WTC11 (cell line): ENCODE measurements at regions not wholly inside any gene's neighbourhood (a gene's known extent, or its start where the extent isn't known, plus 50 kb on each side); places are given as distances from the start of the nearest gene placed in this dataset.

ENCODE experiments used
- ATAC-seq: fragments of 200-7000 bp; cut with Tn5 transposase; 2 replicates; pipeline ENCODE4 v1.10.0; 2021; ENCODE audit warnings: mild to moderate bottlenecking, moderate library complexity
- CTCF ChIA-PET: fragments of 300-600 bp; sonication (Branson Sonifier 250); formaldehyde crosslinking; loops from one replicate; lab custom pipeline; 2021; ENCODE audit warnings: antibody characterized with exemption; lab: Charles Lee
- POLR2A ChIA-PET: fragments of 350-600 bp; sonication (Branson Sonifier 250); formaldehyde crosslinking; loops from one replicate; lab custom pipeline; 2021; ENCODE audit warnings: antibody characterized with exemption; lab: Charles Lee
- DNase-seq: peaks from one replicate; pipeline ENCODE4 v3.0.0; 2021; ENCODE audit warnings: low spot score
- H3K27ac Mint-ChIP-seq: 2 replicates; pipeline ENCODE4 v1.8.0; 2021; ENCODE audit warnings: mixed read lengths
- H3K27me3 Mint-ChIP-seq: 2 replicates; pipeline ENCODE4 v1.8.0; 2021; ENCODE audit warnings: low read depth, mild to moderate bottlenecking, moderate library complexity, mixed read lengths
- H3K36me3 Mint-ChIP-seq: 2 replicates; pipeline ENCODE4 v1.8.0; 2021; ENCODE audit warnings: mixed read lengths
- H3K4me1 Mint-ChIP-seq: 2 replicates; pipeline ENCODE4 v1.8.0; 2022; ENCODE audit warnings: mixed read lengths
- H3K4me3 Mint-ChIP-seq: 2 replicates; pipeline ENCODE4 v1.8.0; 2021; ENCODE audit warnings: mild to moderate bottlenecking, moderate library complexity, mixed read lengths
- H3K9me3 Mint-ChIP-seq: 2 replicates; pipeline ENCODE4 v1.8.0; 2021; ENCODE audit warnings: mixed read lengths
- FOXJ3 ChIP-seq: sonication (generic); formaldehyde crosslinking; IDR thresholded peaks from 2 replicates; pipeline ENCODE4 v1.9.0; 2021; ENCODE audit warnings: missing genetic modification reagents, mild to moderate bottlenecking, borderline replicate concordance
- FOXK1 ChIP-seq: sonication (generic); formaldehyde crosslinking; IDR thresholded peaks from 2 replicates; pipeline ENCODE4 v1.8.0; 2022; ENCODE audit warnings: mild to moderate bottlenecking, moderate library complexity, missing genetic modification reagents
- GTF2I ChIP-seq: fragments of 250-450 bp; sonication (Bioruptor Pico); conservative IDR thresholded peaks from 2 replicates; pipeline ENCODE4 v1.4.0; 2021; ENCODE audit warnings: mild to moderate bottlenecking
- IRF2 ChIP-seq: sonication (generic); formaldehyde crosslinking; IDR thresholded peaks from 2 replicates; pipeline ENCODE4 v1.8.0; 2022; ENCODE audit warnings: low read depth, missing genetic modification reagents, borderline replicate concordance
- JUN ChIP-seq: sonication (generic); formaldehyde crosslinking; IDR thresholded peaks from 2 replicates; pipeline ENCODE4 v1.8.0; 2023; ENCODE audit warnings: mild to moderate bottlenecking, missing genetic modification reagents
- NR3C1 ChIP-seq: sonication (generic); formaldehyde crosslinking; conservative IDR thresholded peaks from 2 replicates; pipeline ENCODE4 v1.8.1; 2023; ENCODE audit warnings: low read depth, mild to moderate bottlenecking, missing genetic modification reagents
- RELA ChIP-seq: sonication (generic); formaldehyde crosslinking; IDR thresholded peaks from 2 replicates; pipeline ENCODE4 v1.8.1; 2022; ENCODE audit warnings: missing genetic modification reagents, mild to moderate bottlenecking, borderline replicate concordance
- SMAD3 ChIP-seq: sonication (generic); formaldehyde crosslinking; IDR thresholded peaks from 2 replicates; pipeline ENCODE4 v1.8.0; 2022; ENCODE audit warnings: missing genetic modification reagents, mild to moderate bottlenecking, borderline replicate concordance
- TEAD1 ChIP-seq: sonication (generic); formaldehyde crosslinking; IDR thresholded peaks from 2 replicates; pipeline ENCODE4 v1.8.0; 2022; ENCODE audit warnings: mild to moderate bottlenecking, missing genetic modification reagents
- ZNF396 ChIP-seq: fragments of 250-450 bp; sonication (Bioruptor Pico); IDR thresholded peaks from 2 replicates; pipeline ENCODE4 v1.8.0; 2021; ENCODE audit warnings: mild to moderate bottlenecking, moderate library complexity, borderline replicate concordance
- TF ChIP-seq, protein P1 (sequence below): fragments of 250-450 bp; sonication (Bioruptor Pico); IDR thresholded peaks from 2 replicates; pipeline ENCODE4 v1.9.0; 2021; ENCODE audit warnings: mild to moderate bottlenecking, borderline replicate concordance
- TF ChIP-seq, protein P2 (sequence below): fragments of 250-450 bp; sonication (Bioruptor Pico); IDR thresholded peaks from 2 replicates; pipeline ENCODE4 v1.9.0; 2021; ENCODE audit warnings: mild to moderate bottlenecking
- TF ChIP-seq, protein P3 (sequence below): sonication (generic); formaldehyde crosslinking; IDR thresholded peaks from 2 replicates; pipeline ENCODE4 v1.8.0; 2023; ENCODE audit warnings: mild to moderate bottlenecking, missing genetic modification reagents
- TF ChIP-seq, protein P4 (sequence below): sonication (generic); formaldehyde crosslinking; IDR thresholded peaks from 2 replicates; pipeline ENCODE4 v1.8.1; 2023; ENCODE audit warnings: mild to moderate bottlenecking, missing genetic modification reagents
- TF ChIP-seq, protein P5 (sequence below): fragments of 250-450 bp; sonication (Bioruptor Pico); IDR thresholded peaks from 2 replicates; pipeline ENCODE4 v1.8.0; 2021; ENCODE audit warnings: mild to moderate bottlenecking

DNA sequence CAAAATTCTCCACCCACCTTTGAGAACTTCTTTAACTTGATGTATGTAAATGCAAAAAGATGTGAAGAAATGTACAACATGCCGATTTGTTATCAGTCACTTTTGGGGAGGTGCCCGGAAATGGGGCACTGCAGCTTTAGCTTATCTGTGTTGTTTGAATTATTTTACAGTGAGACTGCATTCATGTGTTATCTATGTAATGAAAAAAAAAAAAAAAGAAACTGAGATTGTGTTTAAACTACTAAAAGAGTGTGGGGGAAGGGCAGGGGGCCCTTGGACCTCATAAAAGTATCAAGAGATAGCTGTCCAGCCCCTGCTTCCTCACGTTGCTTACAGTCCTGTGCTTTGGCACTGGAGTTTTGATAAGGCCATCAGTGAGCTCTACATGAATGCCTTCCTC is 259.4 kb downstream of the STK31 start:
- ATAC-seq (no peak), DNase-seq (no peak)
- no peak for TF ChIP-seq NR3C1 (CRISPR knock-in tag)
- TF ChIP-seq, protein P1, sequence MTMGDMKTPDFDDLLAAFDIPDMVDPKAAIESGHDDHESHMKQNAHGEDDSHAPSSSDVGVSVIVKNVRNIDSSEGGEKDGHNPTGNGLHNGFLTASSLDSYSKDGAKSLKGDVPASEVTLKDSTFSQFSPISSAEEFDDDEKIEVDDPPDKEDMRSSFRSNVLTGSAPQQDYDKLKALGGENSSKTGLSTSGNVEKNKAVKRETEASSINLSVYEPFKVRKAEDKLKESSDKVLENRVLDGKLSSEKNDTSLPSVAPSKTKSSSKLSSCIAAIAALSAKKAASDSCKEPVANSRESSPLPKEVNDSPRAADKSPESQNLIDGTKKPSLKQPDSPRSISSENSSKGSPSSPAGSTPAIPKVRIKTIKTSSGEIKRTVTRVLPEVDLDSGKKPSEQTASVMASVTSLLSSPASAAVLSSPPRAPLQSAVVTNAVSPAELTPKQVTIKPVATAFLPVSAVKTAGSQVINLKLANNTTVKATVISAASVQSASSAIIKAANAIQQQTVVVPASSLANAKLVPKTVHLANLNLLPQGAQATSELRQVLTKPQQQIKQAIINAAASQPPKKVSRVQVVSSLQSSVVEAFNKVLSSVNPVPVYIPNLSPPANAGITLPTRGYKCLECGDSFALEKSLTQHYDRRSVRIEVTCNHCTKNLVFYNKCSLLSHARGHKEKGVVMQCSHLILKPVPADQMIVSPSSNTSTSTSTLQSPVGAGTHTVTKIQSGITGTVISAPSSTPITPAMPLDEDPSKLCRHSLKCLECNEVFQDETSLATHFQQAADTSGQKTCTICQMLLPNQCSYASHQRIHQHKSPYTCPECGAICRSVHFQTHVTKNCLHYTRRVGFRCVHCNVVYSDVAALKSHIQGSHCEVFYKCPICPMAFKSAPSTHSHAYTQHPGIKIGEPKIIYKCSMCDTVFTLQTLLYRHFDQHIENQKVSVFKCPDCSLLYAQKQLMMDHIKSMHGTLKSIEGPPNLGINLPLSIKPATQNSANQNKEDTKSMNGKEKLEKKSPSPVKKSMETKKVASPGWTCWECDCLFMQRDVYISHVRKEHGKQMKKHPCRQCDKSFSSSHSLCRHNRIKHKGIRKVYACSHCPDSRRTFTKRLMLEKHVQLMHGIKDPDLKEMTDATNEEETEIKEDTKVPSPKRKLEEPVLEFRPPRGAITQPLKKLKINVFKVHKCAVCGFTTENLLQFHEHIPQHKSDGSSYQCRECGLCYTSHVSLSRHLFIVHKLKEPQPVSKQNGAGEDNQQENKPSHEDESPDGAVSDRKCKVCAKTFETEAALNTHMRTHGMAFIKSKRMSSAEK (CRISPR knock-in tag): no peak
- TF ChIP-seq TEAD1 (CRISPR knock-in tag): no peak
- TF ChIP-seq, protein P2, sequence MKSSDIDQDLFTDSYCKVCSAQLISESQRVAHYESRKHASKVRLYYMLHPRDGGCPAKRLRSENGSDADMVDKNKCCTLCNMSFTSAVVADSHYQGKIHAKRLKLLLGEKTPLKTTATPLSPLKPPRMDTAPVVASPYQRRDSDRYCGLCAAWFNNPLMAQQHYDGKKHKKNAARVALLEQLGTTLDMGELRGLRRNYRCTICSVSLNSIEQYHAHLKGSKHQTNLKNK: no peak
- no peak for TF ChIP-seq ZNF396 (CRISPR knock-in tag)
- TF ChIP-seq, protein P3, sequence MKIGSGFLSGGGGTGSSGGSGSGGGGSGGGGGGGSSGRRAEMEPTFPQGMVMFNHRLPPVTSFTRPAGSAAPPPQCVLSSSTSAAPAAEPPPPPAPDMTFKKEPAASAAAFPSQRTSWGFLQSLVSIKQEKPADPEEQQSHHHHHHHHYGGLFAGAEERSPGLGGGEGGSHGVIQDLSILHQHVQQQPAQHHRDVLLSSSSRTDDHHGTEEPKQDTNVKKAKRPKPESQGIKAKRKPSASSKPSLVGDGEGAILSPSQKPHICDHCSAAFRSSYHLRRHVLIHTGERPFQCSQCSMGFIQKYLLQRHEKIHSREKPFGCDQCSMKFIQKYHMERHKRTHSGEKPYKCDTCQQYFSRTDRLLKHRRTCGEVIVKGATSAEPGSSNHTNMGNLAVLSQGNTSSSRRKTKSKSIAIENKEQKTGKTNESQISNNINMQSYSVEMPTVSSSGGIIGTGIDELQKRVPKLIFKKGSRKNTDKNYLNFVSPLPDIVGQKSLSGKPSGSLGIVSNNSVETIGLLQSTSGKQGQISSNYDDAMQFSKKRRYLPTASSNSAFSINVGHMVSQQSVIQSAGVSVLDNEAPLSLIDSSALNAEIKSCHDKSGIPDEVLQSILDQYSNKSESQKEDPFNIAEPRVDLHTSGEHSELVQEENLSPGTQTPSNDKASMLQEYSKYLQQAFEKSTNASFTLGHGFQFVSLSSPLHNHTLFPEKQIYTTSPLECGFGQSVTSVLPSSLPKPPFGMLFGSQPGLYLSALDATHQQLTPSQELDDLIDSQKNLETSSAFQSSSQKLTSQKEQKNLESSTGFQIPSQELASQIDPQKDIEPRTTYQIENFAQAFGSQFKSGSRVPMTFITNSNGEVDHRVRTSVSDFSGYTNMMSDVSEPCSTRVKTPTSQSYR (CRISPR knock-in tag): no peak
- TF ChIP-seq JUN (CRISPR knock-in tag): no peak
- no peak for TF ChIP-seq FOXK1
- TF ChIP-seq FOXJ3 (CRISPR knock-in tag): no peak
- TF ChIP-seq RELA: no peak
- TF ChIP-seq, protein P4, sequence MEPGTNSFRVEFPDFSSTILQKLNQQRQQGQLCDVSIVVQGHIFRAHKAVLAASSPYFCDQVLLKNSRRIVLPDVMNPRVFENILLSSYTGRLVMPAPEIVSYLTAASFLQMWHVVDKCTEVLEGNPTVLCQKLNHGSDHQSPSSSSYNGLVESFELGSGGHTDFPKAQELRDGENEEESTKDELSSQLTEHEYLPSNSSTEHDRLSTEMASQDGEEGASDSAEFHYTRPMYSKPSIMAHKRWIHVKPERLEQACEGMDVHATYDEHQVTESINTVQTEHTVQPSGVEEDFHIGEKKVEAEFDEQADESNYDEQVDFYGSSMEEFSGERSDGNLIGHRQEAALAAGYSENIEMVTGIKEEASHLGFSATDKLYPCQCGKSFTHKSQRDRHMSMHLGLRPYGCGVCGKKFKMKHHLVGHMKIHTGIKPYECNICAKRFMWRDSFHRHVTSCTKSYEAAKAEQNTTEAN (CRISPR knock-in tag): no peak
- TF ChIP-seq, protein P5, sequence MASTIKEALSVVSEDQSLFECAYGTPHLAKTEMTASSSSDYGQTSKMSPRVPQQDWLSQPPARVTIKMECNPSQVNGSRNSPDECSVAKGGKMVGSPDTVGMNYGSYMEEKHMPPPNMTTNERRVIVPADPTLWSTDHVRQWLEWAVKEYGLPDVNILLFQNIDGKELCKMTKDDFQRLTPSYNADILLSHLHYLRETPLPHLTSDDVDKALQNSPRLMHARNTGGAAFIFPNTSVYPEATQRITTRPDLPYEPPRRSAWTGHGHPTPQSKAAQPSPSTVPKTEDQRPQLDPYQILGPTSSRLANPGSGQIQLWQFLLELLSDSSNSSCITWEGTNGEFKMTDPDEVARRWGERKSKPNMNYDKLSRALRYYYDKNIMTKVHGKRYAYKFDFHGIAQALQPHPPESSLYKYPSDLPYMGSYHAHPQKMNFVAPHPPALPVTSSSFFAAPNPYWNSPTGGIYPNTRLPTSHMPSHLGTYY (CRISPR knock-in tag): no peak
- TF ChIP-seq GTF2I (CRISPR knock-in tag): no peak
- no peak for TF ChIP-seq IRF2 (CRISPR knock-in tag)
- ChIA-PET POLR2A (no interaction called here), CTCF (interaction anchor here (0.6 to 2.1 kb wide), 6 partner anchors 30 to 843 kb away, joined by 3 to 5 read pairs (median 4); no protein-coding TSS in a partner anchor)
- H3K4me3 Mint-ChIP-seq: no peak overlapping the region
- H3K27me3 Mint-ChIP-seq: no peaks in the 10 kb centered on the region
- no peaks in the 10 kb centered on the region for H3K36me3 Mint-ChIP-seq
- peaks cover 26% of the 10 kb centered on the region for H3K4me1 Mint-ChIP-seq
- H3K27ac Mint-ChIP-seq: no peak overlapping the region
- 0 out of 2 replicates have a peak, but pooled peaks cover 5% of the 10 kb centered on the region for H3K9me3 Mint-ChIP-seq

DNA sequence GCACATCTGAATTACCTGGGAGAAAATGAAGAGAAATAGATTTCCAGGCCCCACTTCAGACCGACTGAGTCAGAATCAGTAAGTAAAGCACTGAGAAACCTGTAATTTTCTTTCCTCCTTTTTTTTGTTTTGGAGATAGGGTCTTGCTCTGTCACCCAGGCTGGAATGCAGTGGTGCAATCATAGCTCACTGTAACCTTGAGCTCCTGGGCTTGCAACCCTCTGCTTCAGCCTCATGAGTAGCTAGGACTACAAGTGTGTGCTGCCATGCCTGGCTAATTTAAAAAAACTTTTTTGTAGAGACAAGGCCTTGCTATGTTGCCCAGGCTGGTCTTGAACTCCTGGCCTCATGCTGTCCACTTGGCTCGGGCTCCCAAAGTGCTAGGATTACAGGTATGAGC is 260.2 kb downstream of the STK31 start:
- peaks cover 5% of the 10 kb centered on the region; the same call in 1 of the 2 replicates for H3K9me3 Mint-ChIP-seq
- DNase-seq: no peak
- no peak for ATAC-seq
- no peaks in the 10 kb centered on the region for H3K27me3 Mint-ChIP-seq
- ChIA-PET CTCF (interaction anchor here (0.6 to 2.1 kb wide), 5 partner anchors 176 to 842 kb away, joined by 3 to 5 read pairs (median 3); no protein-coding TSS in a partner anchor), POLR2A (no interaction called here)
- no peak overlapping the region for H3K27ac Mint-ChIP-seq
- H3K4me3 Mint-ChIP-seq: no peak overlapping the region
- H3K4me1 Mint-ChIP-seq: peaks cover 26% of the 10 kb centered on the region
- TF ChIP-seq SMAD3 (CRISPR knock-in tag): no peak
- H3K36me3 Mint-ChIP-seq: no peaks in the 10 kb centered on the region
